Activated T-cell treated with anti-CD3 and anti-CD28 coated beads for 4 hours (primary cell): ENCODE measurements at regions not wholly inside any gene's neighbourhood (a gene's known extent, or its start where the extent isn't known, plus 50 kb on each side); places are given as distances from the start of the nearest gene placed in this dataset.

Source experiments
- DNase-seq: peaks from one replicate; pipeline ENCODE4 v3.0.0-alpha.2; 2020

GRCh38 chr17:65477600-65477999 lies 83.8 kb downstream of the AXIN2 start:
- no peak for DNase-seq

DNA sequence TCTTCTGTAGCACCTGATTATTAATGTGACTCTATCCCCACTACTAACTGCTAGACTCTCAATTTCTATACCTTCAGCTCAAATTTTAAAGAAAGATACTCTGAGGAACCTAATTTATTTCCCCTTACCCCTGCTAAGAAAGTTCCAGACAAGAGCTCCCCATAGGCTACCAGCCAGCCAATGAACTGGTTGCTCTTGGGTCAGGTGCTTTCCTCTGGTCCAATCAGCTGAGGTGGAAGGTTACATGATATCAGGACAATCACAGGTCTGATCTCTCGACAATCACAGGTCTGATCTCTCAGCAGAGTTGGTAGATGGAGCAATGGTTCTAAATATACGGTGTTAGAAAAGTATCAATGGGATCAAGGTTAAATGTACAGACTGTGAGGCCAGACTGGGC lies 86.8 kb downstream of the AXIN2 start:
- no peak for DNase-seq

DNA sequence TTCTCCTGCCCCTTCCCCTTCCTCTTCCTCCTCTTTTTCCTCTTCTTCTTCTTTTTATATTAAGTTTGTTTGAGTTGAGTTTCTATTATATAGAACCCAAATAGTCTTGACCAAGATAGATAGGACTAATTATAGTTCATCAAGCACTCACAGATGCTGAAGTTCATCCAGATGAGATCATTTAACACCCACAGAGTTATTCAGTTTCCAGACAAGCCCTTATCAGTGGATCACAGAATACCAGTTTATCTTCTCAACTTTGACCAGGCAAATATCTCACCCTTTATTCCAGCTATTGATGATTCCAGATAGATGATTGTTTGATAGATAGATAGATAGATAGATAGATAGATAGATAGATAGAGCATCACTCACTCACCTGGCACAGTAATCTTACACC lies 87.5 kb downstream of the AXIN2 start:
- no peak for DNase-seq

DNA sequence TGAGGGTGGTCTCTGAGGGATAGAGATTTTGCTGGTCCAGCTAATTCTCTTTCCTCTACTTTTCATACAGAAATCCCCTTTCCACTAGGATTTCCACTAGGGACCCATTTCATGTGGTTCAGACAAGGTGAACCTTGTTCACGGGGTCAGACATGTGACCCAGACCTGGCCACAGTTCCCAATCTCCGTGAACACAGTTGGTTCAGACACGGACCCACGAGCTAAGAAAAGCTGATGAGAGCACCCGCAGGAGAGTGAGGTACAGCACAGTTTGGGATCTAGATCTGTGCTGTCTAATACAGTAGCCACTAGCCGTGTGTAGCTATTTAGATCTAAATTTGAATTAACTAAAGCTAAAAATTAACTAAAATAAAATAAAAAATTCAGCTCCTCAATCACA lies 88.1 kb downstream of the AXIN2 start:
- DNase-seq: no peak

DNA sequence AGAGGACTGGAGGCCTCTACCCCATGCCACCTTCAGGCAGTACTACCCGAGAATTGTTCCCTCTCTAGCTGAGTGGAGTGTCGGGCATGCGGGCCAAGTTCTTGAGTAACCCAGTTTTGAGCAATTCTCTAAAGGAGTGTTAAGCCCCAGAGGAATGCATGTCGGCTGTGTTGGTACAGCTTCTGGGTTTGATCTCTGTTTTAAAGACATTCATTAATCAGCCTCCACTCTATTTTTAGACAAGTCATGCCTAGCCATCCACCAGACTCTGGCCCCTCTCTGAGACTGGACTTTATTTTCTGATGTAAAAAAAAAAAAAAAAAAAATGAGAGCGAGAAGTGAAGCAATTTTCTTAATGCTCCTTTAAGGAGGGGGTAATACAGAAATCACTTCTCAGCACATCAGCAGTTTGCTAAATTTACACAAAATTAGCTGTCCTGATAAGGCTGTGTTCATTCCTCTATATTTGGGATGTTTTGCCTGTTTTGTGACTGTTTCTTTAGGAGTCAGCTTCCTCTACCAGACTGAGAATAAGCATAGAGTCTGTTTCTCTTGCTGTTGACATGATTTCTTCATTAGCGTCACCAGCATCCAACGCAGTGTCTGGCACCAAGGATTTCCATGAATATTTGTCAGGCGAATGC lies 88.7 kb downstream of the AXIN2 start:
- no peak for DNase-seq

DNA sequence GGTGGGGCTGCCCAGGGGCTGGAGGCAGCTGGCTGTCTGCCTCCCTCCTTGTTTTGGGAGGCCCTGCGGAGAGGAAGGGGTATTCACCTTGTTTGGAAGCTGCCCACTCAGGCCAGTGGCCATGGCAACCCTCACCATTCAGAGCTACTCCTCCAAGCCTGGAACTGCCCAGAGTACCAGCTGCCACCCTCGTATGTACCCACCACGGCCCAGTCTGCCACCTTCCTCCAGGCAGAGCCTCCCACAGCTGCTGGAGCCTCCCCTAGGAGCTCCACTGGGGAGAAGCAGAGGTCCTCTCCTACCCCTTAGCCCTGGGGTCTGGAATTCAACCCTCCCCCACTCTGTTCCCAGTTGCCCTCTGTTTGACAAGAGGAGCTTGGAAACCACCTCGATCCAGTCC lies 90.7 kb downstream of the AXIN2 start:
- no peak for DNase-seq

DNA sequence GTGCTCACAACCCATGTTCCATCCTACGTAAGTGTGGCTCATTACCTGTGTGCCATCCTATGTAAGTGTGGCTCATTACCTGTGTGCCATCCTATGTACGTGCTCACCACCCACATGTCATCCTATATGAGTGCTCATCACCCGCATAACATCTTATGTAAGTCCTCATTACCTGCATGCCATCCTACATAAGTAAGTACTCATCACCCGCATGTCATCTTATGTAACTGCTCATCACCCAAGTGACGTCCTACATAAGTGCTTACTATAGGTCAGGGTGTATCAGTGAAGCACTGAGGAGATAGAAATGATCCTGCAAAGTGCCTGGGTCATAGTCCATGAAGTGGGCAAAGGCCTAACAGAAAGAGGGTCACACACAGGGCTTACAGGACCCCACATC lies 93.1 kb downstream of the AXIN2 start:
- DNase-seq: no peak

DNA sequence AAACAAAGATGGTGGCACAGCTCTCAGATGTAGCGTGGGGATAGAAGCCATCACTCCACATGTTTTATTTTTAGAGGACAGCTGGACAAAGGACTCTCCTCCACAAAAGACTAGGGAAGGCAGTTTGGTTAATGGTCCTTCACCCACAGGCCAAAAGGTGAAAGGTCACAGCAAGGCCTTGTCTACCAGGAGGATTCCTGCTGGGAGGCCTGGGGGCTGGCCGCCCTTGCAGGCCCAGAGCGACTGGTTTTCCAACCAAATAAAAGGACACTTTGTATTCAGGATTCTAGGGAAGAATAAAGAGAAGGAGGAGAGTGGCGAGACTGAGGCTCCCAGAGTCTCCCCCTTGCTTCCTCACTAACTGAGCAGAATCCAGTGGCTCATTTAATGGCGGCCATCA lies 94.3 kb downstream of the AXIN2 start:
- no peak for DNase-seq

DNA sequence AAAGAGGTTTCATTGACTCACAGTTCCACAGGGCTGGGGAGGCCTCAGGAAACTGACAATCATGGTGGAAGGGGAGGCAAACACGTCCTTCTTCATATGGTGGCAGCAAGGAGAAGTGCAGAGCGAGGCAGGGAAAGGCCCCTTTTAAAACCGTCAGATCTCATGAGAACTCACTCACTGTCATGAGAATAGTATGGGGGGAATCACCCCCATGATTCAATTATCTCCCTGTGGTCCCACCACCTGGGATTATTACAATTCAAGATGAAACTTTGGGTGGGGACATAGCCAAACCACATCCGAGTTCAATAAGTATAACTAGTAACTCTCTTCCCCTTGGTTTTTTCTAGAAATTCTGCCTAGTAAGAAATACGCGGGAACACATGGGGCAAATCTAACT lies 94.9 kb downstream of the AXIN2 start:
- no peak for DNase-seq

- DNase-seq: no peak
These were observed 98.2 kb downstream of the AXIN2 start for GRCh38 chr17:65463242-65463641.

DNA sequence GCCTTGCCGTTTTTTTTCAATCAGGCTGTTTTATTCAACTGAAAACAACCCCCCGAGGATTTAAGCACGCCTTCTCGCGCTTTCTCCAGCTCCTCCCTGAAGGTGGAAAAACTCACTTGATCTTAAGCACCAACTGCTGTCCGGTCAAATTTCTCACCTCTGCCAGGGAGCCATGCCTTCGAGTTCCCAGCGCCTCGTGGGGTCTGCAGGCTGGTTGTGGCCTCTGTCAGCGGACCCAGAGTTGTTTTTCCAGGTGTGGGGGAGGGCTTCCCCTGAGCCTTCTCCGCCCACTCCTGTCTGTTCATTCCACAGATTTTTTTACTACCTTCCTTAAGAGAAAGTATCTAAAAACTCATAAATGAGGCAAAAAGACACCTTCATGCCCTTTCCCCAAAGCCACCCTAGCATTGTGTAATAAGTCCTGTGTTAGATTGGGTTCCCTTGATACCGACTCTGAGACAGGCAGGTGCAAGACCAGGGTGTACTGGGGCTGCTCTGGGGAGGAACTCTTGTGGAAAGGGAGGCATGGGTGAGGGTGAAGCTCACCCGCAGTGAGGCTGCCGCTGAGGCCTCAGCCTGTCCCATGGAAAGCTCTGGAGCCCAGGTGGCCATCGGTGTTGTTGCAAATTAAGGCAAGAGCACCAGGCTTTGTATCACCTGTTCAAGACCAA lies 101.6 kb downstream of the AXIN2 start:
- no peak for DNase-seq

DNA sequence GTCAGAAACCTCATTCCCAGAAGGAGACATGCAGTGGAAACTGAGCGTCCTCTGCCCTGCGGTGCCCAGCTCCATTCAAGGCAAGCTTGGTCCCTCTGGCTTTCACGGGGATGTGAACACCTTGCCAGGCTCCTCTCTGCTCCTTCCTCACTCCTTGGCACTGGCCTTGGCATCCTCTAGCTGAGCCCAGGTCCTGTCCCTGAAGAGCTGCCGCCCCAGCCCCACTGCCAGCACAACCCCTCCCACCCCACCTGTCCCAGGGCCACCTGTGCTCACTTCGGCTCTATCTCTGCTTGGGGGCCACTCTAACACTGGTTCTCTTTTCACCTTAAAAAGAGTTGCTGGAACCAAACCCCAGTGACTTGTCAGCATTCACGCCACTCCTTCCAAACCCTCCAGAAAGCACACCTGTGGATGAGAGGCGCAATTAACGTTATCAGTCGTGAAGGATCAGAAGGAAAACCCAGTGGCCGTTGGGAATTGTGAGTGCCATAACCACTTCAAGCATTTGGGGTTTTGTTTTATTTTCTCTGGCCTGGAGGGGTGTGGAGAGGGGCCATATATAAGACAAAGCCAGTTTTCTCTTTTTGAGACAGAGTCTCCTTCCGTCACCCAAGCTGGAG lies 103.7 kb downstream of the AXIN2 start:
- DNase-seq: no peak

GRCh38 chr17:65457183-65457582 lies 104.3 kb downstream of the AXIN2 start:
- DNase-seq: no peak

DNA sequence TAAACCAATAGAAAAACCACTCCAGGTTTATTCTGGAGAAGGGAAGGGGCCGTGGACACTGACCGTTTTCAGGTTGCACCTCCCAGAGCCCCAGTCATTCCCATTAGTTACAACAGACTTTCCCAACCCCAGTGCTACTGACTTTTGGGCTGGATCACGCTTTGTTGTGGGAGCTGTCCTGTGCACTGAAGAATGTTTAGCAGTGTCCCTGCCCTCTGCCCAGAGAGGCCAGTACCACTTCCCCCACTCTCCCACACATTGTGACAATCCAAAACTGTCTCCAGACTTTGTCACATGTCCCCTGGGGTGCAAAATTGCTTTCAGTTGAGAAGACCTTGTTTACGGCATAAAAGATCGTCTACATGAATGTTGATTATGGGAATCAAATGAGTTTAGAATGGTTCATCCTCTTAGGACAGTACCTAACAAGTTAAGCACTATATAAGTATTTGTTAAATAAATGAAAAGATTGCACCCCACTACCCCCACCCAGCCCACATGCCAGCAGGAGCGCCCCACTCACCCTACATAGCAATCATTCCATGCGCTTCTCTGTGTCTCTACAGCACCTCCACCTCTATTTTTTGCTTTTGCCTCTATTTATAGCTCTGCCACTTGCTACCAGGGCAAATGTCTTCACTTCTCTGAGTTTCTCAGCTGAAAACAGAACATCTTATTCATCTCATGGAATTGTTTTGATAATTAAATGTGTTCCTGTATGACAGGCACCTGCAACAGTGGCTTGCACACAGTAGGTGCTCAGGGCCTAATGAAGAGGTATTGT lies 104.9 kb downstream of the AXIN2 start:
- no peak for DNase-seq

DNA sequence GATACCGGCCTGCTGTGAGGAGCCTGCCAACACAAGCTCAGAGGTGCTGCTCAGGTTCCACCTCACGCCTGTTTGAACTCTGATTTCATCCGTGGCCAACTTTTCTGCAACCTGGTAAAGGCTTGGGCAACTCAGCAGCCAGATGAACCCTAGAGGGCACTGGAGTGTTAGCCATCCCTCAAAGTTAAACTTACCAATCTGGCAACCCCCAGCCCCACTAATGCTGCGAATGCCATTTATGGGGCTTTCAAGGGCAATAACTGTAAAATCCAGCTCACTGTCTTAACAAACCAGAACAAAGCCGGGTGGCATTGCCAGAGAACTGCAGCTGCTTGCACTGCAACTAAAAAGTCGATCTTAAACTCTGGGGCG lies 105.5 kb downstream of the AXIN2 start:
- DNase-seq: no peak

DNA sequence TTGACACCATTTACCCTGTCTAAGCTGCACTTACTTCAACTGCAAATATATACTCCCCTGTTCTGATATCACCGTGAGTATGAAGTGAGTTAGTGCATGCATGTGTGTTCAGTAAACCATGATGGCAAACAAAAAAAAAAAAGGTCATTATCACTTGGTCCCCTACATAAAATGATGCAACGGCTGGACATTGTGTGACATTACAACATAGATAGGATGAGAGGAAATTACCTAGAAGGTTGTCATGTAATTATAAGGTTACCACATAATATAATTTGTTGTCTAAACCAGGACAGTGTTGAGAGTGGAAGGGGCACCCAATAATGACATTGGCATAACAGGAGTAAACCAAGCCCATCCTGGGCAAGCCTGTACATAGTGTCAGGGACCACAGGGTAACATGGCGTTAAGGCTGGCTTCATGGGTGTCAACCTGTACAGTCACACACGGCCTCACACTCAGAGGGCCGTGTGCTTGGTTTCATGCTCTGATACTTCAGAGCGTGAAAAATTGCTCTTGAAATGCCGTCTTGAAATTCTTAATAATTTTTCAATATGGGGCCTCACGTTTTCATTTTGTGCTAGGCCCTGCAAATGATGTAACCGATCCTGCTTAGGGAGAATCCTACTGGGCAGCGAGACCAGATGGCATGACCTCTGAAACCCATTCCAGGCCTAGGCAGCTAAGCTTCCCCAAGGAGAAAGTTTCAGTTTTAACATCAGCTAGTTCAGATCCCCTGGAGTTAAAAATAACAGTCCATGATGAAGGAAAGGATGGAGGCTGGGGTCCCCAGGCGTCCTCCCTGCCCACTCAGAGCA lies 106.1 kb downstream of the AXIN2 start:
- no peak for DNase-seq

- DNase-seq: no peak
These were observed 108.1 kb downstream of the AXIN2 start for GRCh38 chr17:65453204-65453931.

DNA sequence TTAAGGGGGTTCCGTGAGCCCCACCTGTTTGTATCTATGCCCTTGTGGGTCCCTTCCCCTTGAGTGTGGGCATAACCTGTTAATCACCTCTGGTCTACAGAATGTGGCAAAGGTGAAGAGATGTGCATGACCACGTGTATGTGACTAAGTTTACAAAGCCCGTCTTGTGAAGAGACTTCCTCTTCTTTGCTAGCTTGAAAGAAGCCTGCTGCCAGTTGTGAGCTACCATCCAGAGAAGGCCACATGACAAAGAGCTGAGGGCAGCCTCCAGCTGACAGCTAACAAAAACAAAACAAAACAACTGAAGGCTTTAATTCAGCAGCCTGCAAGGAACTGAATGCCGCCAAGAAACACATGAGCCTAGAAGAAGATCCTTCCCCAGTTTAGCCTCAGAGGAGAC lies 112.0 kb downstream of the AXIN2 start:
- no peak for DNase-seq

- no peak for DNase-seq
These were observed 113.6 kb downstream of the AXIN2 start for GRCh38 chr17:65447823-65448222.

- DNase-seq: no peak
These were observed 114.5 kb downstream of the AXIN2 start for GRCh38 chr17:65446838-65447526.

GRCh38 chr17:65446043-65446442 lies 115.4 kb downstream of the AXIN2 start:
- no peak for DNase-seq

- no peak for DNase-seq
These were observed 117.4 kb downstream of the AXIN2 start for GRCh38 chr17:65444049-65444448.
